HFF-Myc (cell line): ENCODE measurements at regions not wholly inside any gene's neighbourhood (a gene's known extent, or its start where the extent isn't known, plus 50 kb on each side); places are given as distances from the start of the nearest gene placed in this dataset.

Experiments
- DNase-seq: peaks from one replicate; pipeline ENCODE4 v3.0.0-alpha.2; 2011; ENCODE audit warnings: low read depth; ENCODE audit errors: extremely low read depth
- H3K4me3 ChIP-seq: replicated peaks from 2 replicates; pipeline ENCODE4 v1.5.1; 2011; ENCODE audit warnings: low read depth, mild to moderate bottlenecking, control low read depth, low read length
- TF ChIP-seq, protein P1 (sequence below): IDR thresholded peaks from 2 replicates; pipeline ENCODE4 v1.5.1; 2012; ENCODE audit warnings: mild to moderate bottlenecking, low read depth, low read length, control low read depth; ENCODE audit errors: missing control alignments

- DNase-seq: no peak
- TF ChIP-seq, protein P1, sequence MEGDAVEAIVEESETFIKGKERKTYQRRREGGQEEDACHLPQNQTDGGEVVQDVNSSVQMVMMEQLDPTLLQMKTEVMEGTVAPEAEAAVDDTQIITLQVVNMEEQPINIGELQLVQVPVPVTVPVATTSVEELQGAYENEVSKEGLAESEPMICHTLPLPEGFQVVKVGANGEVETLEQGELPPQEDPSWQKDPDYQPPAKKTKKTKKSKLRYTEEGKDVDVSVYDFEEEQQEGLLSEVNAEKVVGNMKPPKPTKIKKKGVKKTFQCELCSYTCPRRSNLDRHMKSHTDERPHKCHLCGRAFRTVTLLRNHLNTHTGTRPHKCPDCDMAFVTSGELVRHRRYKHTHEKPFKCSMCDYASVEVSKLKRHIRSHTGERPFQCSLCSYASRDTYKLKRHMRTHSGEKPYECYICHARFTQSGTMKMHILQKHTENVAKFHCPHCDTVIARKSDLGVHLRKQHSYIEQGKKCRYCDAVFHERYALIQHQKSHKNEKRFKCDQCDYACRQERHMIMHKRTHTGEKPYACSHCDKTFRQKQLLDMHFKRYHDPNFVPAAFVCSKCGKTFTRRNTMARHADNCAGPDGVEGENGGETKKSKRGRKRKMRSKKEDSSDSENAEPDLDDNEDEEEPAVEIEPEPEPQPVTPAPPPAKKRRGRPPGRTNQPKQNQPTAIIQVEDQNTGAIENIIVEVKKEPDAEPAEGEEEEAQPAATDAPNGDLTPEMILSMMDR: no peak
Observed at GRCh38 chr7:67599331-67600062, 602.9 kb downstream of the TYW1 start.

DNA sequence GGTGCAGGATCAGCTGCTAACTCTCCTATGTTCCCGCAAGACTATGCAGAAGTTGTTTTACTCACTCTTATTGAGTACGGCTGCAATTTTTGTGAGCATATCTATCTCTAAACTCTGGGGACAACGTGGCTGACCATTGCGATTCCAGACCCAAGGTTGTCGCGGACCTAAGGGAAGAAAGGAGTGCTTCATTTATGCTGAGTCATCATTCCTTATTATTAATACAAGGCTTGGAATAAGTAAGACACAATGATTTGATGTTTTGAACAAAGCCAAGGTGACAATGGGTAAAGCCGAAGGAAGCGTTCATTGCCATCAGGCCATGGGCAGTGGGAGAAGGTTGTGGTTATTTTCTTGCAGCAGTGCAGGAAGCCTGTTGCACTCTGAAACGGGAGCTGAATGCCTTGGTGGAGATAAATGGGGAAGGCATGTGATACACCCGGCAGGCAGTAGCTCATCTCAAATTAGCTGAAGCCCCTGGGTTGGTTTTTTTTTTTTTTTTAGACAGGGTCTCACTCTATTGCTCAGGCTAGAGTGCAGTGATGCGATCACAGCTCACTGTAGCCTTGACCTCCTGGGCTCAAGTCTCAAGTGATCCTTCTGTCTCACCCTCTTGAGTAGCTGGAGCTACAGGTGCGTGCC, 605.7 kb downstream of the TYW1 start:
- no peak for DNase-seq
- TF ChIP-seq, protein P1: no peak
- no peak overlapping the region for H3K4me3 ChIP-seq

More at GRCh38 chr7:67599331-67600062, 602.9 kb downstream of the TYW1 start:
- no peak overlapping the region for H3K4me3 ChIP-seq

DNA sequence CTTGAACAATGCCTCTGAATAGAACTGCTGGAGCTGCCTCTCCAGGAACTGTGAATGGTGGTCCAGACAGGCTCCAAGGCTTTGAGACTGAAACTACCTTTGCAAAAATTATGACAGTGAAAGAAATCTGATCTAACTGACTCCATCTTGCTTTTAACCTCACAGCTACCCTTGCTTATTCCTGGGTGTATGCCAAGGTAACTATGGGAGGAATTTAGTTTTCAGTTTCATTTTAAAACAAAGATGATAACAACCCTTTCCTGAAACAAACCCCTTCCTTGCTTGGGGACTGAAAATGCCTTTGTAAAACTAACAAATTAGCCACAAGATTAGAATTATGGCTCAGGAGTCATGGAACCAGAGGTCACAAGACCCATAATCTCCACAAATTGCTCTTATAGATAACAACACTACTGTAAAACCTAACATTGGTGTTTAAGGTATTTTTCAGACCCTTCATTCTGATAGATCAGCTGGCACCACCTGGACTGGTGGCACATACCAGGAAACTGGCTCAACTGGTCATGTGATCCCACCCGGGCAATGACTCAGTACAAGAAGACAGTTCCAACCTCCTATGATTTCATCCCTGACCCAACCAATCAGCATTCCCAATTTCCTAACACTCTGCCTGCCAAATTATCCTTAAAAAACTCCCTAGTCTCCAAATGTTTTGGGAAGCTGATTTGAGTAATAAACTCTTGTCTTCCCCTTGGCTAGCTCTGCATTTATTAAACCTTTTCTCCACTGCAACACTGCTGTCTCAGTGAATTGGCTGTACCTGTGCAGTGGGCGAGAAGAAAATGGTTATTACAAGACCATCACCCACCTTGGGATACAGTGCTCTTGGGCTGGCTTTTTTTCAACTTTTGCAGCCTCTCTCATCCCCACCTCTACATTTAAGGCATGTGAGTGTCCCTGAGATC, 608.1 kb downstream of the TYW1 start:
- no peak for DNase-seq
- TF ChIP-seq, protein P1: no peak
- no peak overlapping the region for H3K4me3 ChIP-seq

GRCh38 chr7:67608806-67609205, 612.2 kb downstream of the TYW1 start:
- no peak for DNase-seq
- TF ChIP-seq, protein P1: no peak
- H3K4me3 ChIP-seq: no peak overlapping the region

DNA sequence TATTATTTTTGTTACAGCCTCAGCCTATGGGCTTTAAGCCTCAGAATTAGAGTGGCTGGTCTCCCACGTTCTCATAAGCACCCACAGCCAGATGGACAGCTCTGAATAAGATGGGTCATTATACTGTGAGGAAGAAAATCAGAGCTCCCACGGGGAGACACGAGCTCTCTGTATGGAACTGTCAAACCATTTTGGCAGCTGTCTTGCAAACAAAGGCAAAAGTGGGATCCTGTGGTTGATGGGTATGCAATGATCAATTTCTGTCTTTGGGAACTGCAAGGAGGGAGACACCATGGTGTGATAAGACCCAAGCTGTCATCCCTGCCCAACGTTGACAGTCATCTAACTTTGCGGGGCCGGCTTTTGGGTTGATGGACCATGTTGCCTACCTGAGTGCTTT, 614.3 kb downstream of the TYW1 start:
- no peak overlapping the region for H3K4me3 ChIP-seq
- TF ChIP-seq, protein P1: no peak
- DNase-seq: no peak

DNA sequence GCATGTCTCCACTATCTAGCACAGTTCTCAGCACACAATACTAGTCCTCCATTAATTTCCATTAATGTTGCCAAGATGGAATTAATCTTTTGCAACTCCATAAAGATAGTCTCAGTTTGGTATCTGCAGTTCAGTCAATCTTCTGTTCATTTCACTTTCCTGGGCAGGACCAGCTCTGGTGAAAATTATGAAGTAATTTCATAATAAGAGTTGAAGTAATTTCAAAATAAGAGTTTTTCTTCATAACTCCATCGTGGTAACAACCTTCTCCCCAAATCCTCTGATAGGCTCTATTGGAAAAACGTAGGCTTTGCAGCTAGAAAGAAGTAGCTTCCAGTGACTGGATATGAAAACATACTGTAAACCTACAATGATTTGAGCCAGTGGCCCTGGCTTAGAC, 618.2 kb downstream of the TYW1 start:
- no peak overlapping the region for H3K4me3 ChIP-seq
- DNase-seq: no peak
- TF ChIP-seq, protein P1: no peak
